ENCODE measurements at regions not wholly inside any gene's neighbourhood (a gene's known extent, or its start where the extent isn't known, plus 50 kb on each side); places are given as distances from the start of the nearest gene placed in this dataset.
"Not testable (repeated sequence)": the region's sequence is repeated elsewhere in the genome, so short reads cannot be mapped to it uniquely, and the experiment has no call there.

- DNase-seq = no peak
Measured at GRCh38 chr12:73731658-73732057, 806.0 kb upstream of the ATXN7L3B start.

DNA sequence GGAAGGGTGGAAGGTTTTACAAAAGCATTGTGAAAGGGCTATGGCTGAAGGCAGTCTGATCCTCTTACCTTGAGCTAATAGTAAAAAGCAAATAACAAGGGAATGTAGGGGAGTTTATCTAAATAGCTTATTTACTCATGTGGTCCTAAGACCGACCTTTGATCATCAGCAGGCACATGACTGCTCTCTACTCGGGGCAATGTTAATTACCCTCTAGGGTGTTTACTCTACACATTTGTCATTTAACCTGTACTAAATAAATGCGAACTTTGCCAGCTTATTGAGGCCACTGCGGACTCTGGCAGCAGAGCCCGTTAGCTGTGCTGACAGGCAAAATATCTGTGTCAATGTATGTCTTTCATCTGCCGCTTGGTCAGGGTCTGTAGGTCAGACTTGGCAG, 768.3 kb upstream of the ATXN7L3B start:
- no peak for DNase-seq

DNA sequence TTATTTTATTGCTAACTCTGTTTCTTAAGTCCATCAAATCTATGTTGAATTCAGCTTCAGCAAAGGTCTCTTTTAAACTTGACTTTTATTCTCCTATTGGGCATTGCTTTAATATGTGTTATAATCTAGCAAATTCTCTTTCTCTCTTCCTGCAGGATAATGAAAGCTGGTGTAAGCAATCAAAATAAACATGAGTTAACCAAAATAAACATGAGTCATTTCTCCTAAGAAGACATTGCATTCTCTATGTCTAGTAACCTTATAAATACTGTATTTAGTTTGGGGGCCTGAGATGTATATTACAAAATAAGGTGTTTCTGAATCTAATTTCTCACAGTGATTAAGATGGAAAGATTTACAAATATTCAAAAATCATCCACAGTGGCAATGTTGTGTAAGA, 739.1 kb upstream of the ATXN7L3B start:
- no peak for DNase-seq

- DNase-seq = no peak
Measured at GRCh38 chr12:73815072-73815645, 722.5 kb upstream of the ATXN7L3B start.

GRCh38 chr12:73817161-73817560, 720.5 kb upstream of the ATXN7L3B start:
- DNase-seq = no peak

GRCh38 chr12:73833746-73834145, 703.9 kb upstream of the ATXN7L3B start:
- DNase-seq = no peak

- no peak for DNase-seq
Measured at GRCh38 chr12:73841963-73842362, 695.7 kb upstream of the ATXN7L3B start.

DNA sequence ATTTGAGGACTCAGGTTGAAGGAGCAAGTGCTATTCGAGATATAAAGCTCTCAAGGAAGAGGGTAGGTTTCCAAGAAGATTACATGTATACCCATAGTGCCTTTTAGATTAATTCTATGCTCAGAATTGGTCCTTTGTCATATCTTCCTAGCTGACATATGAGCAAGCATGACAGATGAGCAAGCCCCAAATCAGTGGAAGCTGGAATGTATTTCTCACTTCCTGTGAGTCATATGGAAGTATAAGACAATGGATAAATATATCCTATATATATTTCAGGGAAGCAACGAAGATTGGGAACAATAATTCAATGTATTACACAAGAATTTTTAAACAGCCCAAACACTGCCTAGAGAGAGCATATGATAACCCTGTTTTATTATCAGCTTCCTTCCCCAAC, 674.1 kb upstream of the ATXN7L3B start:
- no peak for DNase-seq

GRCh38 chr12:73867147-73867546, 670.5 kb upstream of the ATXN7L3B start:
- no peak for DNase-seq

- not testable (repeated sequence) for DNase-seq
Measured at GRCh38 chr12:73877291-73877690, 660.3 kb upstream of the ATXN7L3B start.

DNA sequence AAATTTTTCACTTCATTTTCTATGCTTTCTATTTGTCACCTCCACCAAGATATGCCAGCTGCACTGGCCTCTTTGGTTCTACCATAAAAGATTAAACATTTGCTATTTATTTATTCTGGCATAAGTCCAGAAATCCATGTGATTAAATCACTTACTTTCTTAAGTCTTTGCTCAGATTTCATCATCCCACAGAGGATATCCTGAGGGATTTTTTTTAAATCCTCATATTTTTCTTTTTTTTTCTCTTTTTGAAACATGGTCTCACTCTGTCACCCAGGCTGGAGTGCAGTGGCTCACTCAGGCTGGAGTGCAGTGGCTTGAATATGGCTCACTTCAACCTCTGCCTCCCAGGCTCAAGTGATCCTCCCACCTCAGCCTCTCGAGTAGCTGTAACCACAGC, 645.4 kb upstream of the ATXN7L3B start:
- no peak for DNase-seq

DNA sequence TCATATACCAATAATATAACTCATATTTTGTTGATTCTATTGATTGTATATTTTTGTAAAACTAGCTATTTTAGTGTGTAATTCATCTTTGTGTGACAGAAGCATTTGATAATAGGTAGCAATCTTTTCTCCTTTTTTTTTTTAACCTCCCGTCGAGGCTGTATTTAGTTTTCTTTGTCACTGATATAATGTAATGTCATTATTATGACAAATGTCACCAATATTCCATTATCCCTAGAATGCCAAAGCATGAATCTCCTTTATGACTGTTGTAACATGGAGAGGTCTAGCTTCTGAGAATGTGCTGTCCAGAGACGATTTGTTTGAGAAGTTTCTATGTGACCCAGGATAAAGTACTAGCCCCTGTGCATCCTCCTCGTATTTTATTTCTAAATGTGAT, 639.0 kb upstream of the ATXN7L3B start:
- no peak for DNase-seq

GRCh38 chr12:73902260-73902659, 635.4 kb upstream of the ATXN7L3B start:
- DNase-seq = no peak

- DNase-seq = no peak
Measured at GRCh38 chr12:73906757-73907156, 630.9 kb upstream of the ATXN7L3B start.

DNA sequence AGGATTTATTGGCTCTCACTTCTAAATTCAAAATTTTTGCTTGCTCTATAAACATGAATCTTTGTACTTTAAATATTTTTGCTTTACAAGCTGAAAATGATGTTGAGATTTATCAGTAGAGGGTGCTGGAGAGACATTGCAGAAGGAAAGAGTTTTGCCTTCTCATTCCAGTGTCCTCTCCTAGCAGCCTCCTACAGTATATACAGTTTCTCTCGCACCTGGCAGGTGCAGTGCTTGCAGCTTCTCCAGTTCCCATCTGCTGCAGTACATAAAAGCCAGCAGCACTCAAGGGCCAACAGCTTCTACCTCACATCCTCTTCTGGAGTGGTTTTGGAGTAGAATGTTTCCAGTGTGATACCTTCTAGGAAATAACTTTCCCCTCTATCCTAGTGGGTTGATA, 601.8 kb upstream of the ATXN7L3B start:
- peak; percentile 64 for DNase-seq

DNA sequence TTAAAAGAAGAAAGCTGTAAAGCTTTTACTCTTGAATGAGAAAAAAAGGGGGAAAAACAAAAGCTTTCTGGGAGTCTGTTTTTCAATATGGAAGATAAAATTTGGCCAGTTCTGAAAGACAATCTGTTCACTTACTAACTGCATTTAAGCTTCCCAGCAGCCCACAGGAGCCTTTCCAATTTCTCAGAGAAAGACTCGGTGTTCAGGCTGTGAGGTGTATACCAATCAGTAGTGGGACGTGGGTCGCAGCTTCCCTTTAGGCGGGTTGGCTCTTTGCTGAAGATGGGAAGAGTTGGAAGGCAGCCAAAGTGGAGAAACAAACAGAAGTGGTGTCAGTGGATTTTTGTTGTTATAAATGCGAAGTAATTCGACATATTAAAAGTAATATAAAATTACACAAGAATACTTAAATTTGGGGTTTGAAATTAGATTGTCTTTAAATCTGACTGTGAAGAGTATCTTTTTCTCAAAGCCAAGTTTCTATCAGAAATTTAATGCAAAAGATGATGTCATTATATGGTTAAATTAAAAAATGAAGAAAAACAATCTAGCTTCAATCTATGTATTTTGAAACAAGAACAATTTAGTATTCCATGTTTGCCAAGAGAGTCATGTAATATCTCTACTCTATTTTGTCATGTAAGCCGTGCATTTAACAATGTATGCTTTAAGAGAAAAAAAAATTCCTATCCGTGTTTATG, 590.2 kb upstream of the ATXN7L3B start:
- no peak for DNase-seq

- DNase-seq = no peak
Measured at GRCh38 chr12:73950507-73950906, 587.1 kb upstream of the ATXN7L3B start.

DNA sequence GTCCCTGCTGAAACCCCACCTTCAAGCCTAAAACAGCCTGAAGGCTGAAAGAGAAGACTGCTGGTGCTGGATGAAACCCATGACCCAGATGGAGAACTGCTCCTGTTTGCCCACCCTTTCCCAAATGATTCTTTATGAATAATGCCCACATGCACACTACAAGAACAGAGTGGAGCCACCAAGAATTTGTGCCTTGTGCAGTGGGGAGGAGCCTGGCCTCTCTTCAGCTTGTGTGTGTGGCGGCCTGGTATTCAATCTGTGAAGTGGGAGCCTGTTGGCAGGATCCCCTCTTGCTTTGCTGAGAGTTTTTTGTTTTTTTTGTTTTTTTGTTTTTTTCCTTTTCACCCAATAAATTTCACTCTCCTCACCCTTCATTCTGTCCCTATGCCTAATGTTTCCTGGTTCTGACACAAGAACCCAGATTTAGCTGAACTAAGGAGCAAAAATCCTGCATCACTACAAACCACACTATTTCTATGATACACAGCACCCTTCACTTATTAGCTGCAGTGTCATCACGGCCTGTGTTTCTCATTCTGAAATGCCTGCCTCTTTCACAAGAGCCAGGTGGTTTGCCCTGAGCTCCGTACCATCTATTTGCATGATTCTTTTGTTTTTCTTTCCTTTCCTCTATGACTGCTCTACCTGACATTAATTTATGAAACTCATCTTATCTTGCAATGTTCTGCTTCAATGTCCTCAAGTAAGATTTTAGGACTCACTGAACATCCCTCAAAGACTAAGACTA, 585.5 kb upstream of the ATXN7L3B start:
- DNase-seq = no peak

DNA sequence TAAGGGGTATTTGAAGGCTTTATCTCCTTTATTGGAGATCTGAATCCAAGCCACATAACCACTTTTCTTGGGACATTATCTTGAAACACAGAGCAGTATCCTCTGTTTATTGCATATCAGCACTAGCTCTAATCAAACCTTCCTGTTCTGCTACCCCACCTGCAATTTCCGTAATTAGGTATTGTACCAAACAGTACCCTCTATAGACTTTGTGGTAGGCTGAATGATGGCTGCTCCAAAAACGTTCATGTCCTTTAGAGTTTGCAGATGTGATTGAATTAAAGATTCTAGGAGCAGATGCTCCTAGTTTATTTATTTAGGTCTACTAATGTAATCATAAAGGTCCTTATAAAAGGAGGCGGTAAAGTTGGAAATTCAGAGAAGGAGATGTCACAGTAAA, 573.0 kb upstream of the ATXN7L3B start:
- no peak for DNase-seq

GRCh38 chr12:73973486-73973885, 564.1 kb upstream of the ATXN7L3B start:
- DNase-seq = no peak

DNA sequence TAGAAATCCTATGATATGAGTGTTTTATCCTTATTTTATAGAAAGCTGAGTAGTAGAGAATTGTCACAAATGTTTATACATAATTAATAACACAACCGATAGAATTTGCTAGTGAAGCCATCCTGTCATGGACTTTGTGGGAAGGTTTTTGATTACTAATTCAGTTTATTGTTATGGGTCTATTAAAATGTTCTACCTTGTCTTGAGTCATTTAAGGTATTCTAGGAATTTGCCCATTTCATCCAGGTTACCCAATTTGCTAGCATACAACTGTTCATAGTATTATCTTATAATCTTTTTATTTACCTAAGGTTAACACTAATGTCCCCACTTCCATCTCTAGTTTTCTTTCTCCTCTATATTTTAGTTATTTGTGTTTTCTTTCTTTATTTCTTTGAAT, 553.1 kb upstream of the ATXN7L3B start:
- DNase-seq = no peak

GRCh38 chr12:73991138-73991537, 546.5 kb upstream of the ATXN7L3B start:
- no peak for DNase-seq

- DNase-seq = no peak
Measured at GRCh38 chr12:73998894-73999293, 538.7 kb upstream of the ATXN7L3B start.

- no peak for DNase-seq
Measured at GRCh38 chr12:74015118-74015517, 522.5 kb upstream of the ATXN7L3B start.
